ENCODE measurements at regions not wholly inside any gene's neighbourhood (a gene's known extent, or its start where the extent isn't known, plus 50 kb on each side); places are given as distances from the start of the nearest gene placed in this dataset.

DNA sequence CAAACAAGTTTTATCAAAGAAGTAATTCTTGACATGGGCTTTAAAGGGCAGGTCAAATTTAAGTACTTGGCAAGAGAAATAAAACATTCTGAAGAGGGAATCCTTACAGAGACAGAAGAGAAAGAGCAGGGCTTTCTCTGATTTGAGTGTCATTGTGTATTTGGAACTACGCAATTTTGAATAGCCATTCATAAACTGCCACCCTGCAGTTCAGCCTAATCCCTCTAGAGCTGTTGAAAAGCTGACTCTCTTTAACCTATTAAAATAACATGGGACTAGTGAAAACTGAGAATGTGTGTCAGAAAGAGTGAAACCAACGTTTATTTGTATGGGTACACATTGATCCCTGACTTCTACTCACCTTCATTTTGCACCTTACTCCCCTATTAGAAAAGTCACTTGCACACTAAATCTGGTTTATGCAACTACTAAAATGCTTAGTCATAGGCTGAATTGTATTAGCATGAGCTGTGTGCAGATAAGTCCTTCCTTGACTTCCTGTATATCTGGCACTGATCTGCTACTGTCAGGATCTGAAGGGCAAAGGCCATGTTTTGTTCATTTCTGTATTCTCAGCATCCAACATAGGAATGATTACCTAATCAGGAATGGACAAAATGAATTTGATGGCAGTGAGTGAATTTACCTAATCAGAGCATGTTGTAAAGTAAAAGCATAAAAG lies 458.9 kb downstream of the NOVA1 start:
- no peak overlapping the region for H3K4me3 ChIP-seq (ENCODE audit: low read length)
- TF ChIP-seq, protein P1, sequence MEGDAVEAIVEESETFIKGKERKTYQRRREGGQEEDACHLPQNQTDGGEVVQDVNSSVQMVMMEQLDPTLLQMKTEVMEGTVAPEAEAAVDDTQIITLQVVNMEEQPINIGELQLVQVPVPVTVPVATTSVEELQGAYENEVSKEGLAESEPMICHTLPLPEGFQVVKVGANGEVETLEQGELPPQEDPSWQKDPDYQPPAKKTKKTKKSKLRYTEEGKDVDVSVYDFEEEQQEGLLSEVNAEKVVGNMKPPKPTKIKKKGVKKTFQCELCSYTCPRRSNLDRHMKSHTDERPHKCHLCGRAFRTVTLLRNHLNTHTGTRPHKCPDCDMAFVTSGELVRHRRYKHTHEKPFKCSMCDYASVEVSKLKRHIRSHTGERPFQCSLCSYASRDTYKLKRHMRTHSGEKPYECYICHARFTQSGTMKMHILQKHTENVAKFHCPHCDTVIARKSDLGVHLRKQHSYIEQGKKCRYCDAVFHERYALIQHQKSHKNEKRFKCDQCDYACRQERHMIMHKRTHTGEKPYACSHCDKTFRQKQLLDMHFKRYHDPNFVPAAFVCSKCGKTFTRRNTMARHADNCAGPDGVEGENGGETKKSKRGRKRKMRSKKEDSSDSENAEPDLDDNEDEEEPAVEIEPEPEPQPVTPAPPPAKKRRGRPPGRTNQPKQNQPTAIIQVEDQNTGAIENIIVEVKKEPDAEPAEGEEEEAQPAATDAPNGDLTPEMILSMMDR (conservative IDR thresholded peaks at IDR 0.05; ENCODE audit: low read length), result no peak
- no peak for DNase-seq (ENCODE audit: low read depth)

DNA sequence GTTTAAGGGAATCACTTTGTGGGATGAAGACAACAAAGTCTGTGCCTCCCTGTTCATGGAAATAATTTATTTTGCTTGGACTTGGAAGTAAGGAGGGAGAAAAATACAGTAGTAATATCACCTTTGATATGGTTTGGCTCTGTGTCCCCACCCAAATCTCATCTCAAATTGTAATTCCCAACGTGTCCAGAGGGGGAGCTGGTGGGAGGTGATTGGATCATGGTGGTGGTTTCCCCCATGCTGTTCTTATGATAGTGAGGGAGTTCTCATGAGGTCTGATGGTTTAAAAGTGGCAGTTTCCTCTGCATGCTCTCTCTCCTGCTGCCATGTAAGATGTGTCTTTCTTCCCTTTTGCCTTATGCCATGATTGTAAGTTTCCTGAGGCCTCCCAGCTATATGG lies 460.7 kb downstream of the NOVA1 start:
- no peak overlapping the region for H3K4me3 ChIP-seq (ENCODE audit: low read length)
- TF ChIP-seq, protein P1 (conservative IDR thresholded peaks at IDR 0.05; ENCODE audit: low read length), result no peak
- no peak for DNase-seq (ENCODE audit: low read depth)

DNA sequence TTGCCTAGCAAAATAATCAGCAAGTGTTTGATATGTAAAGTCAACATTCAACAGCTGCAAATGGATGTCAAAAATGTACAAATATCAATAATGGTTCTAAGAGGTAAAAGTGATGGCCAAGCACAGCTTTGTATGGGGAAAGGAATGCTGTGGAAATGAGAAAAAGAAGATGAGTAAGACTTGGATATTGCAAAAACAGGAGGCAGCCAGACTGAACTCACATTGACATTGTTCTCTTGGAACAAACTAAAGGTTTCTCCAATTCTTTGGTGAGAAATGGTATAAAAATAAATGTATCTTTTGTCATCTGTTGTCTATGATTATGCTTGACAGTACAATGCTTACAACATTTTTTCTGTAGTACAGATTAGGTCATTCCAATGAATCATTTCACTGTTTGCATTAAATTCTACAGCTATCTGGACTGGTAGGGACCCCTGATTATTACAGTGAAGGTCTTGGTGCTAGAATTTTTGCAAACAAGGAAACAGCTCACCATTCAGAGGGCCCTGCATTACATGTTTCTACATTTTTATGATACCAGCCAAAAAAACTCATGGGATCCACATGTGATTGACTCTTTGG lies 465.7 kb downstream of the NOVA1 start:
- DNase-seq (ENCODE audit: low read depth), result no peak
- TF ChIP-seq, protein P1 (conservative IDR thresholded peaks at IDR 0.05; ENCODE audit: low read length), result no peak
- no peak overlapping the region for H3K4me3 ChIP-seq (ENCODE audit: low read length)

DNA sequence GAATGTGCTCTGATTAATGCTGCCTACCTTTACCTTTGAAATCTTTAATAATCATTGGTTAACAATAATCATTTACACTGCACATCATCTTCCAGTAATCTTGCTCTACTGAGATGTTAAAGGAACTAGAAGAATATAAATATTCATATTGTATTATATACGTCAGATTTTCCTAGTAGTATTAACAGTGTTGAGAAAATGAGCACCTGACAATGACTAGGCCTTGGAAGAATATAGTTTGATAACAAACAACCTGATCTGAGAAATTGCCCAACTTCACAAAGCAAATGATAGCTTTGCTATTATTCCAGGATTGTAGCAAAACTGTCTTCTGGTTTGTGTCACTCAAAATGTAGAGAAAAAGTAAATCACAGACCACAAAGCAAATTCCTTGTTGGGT lies 467.1 kb downstream of the NOVA1 start:
- DNase-seq (ENCODE audit: low read depth), result no peak
- no peak overlapping the region for H3K4me3 ChIP-seq (ENCODE audit: low read length)
- TF ChIP-seq, protein P1 (conservative IDR thresholded peaks at IDR 0.05; ENCODE audit: low read length), result no peak

DNA sequence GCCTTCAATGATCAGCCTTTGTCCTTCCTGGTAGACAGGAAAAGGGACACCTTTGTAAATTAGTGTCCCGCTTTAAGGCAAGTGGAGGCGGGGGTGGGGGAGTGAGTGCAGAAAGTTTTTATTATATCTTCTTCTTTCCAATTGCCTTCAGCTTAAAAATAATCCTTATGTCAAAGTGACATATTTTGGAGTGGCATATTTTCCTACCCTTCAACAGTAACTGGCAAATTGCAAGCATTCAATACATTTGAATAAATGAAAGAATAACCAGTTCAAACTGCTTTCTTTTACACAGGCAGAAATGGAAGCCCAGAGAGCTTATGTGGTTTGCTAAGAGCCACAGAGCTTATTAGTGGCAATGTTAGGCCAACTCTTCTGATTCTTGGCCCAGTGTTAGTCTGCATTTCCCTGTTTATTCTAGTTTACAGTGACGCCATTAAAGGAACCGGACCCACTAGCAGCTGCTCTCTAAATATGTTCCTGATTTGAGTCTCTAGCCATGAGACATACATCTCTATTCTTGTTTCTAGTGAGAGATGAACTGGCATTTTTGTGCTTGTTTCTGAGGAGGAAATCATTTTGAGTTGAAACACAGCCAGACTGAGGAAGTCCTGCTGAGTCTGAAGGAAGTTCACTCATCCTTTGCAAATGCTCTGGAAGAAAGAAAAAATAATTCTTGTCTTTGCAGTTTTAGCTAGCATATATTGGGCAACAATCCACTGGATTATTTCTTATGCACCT lies 468.7 kb downstream of the NOVA1 start:
- no peak overlapping the region for H3K4me3 ChIP-seq (ENCODE audit: low read length)
- TF ChIP-seq, protein P1 (conservative IDR thresholded peaks at IDR 0.05; ENCODE audit: low read length), result no peak

DNA sequence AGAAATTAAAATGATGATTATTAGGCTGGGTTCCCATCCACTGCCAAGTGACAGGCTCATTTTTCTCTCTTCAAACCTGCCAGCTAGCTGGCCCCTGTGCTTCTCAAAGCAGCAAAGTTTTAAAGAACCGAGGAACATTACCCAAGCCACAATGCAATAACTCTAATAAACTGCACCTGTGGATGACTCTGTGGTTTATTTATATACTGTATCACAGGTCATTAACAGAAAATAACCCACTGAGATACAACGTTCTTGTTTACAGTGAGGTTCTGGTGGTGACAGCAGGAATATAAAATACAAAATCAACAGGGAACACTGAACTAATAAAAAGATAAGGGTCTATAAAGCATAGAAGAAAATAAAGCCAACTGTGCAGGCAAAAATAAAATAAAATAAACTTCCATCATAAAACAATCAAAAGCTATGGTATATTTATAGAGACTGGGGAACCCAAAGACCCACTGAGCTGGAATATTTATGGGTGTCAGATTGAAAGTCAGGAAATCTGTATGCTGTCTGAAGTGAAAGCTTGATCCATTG lies 472.9 kb downstream of the NOVA1 start:
- TF ChIP-seq, protein P1 (conservative IDR thresholded peaks at IDR 0.05; ENCODE audit: low read length), result no peak
- H3K4me3 ChIP-seq (ENCODE audit: low read length), result no peak overlapping the region
- no peak for DNase-seq (ENCODE audit: low read depth)

More for the DNA sequence above, 468.7 kb downstream of the NOVA1 start:
- no peak for DNase-seq (ENCODE audit: low read depth)

Measured in AG10803 (cell line).